ENCODE measurements at regions not wholly inside any gene's neighbourhood (a gene's known extent, or its start where the extent isn't known, plus 50 kb on each side); places are given as distances from the start of the nearest gene placed in this dataset.
"Not testable (repeated sequence)": the region's sequence is repeated elsewhere in the genome, so short reads cannot be mapped to it uniquely, and the experiment has no call there.

DNA sequence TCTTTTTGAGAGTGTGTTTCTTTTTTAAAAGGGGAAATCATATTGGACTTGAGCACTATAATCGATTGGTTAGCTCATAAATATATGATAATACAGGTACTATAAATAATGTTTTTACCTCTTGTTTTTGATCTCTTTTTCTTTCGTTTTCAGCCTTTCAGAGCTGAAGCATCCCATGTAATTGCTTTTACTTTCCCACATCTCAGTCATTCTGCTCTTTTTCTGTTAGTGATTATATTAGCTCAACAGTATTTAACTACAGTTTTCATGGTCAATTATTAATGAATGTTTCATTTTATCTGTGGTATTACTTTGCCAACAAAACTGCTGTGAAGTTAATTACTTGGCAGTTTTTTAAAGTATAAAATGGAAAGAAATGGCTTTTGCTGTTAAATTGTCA lies 811.1 kb downstream of the PRIM2 start:
- H3K9ac ChIP-seq (ENCODE audit: insufficient read depth, low read depth, low read length); ATAC-seq: not testable (repeated sequence)

GRCh38 chr6:58129098-58129497 lies 811.7 kb downstream of the PRIM2 start:
- FAIRE-seq; H3K9ac ChIP-seq (ENCODE audit: insufficient read depth, low read depth, low read length); H3K79me2 ChIP-seq (ENCODE audit: insufficient read depth, low read length); H3K4me1 ChIP-seq (ENCODE audit: insufficient read depth, low read length); H3K27me3 ChIP-seq (ENCODE audit: control insufficient read depth in 1 of 2, insufficient read depth in 2 of 2, low read length in 2 of 2); POLR2A ChIA-PET; H3K9me3 ChIP-seq (ENCODE audit: low read length); DNase-seq (ENCODE audit: low spot score); ATAC-seq; H2AFZ ChIP-seq (ENCODE audit: low read length); H4K20me1 ChIP-seq (ENCODE audit: insufficient read depth, low read length); H3K4me3 ChIP-seq (replicated peaks in 1 of 3; ENCODE audit: insufficient read depth in 1 of 3, low read depth in 2 of 3, low read length in 3 of 3); H3K36me3 ChIP-seq (replicated peaks in 1 of 2; ENCODE audit: control insufficient read depth in 1 of 2, insufficient read depth in 2 of 2, low read length in 2 of 2); CTCF ChIA-PET (ENCODE audit: low intra/inter-chr PET ratio, low total read pairs); BruUV-seq (replicated peaks); H3K4me2 ChIP-seq (ENCODE audit: low read depth, low read length); H3K27ac ChIP-seq (ENCODE audit: extremely low read length, insufficient read depth, low read length); intact Hi-C loops (cut with micrococcal nuclease; ENCODE audit: unreplicated experiment); in situ Hi-C loops (cut with HindIII; ENCODE audit: extremely low pct_ligation_motif_present, low pct_unique_long_range_greater_than_20kb): not testable (repeated sequence)
- WGBS (ENCODE audit: low lambda C conversion rate) = 0% methylated on average over 1 of the region's 1 CpG

More for the DNA sequence above, 811.1 kb downstream of the PRIM2 start:
- H2AFZ ChIP-seq (ENCODE audit: low read length); H3K4me2 ChIP-seq (ENCODE audit: low read depth, low read length); in situ Hi-C loops (cut with HindIII; ENCODE audit: extremely low pct_ligation_motif_present, low pct_unique_long_range_greater_than_20kb); H3K79me2 ChIP-seq (ENCODE audit: insufficient read depth, low read length); intact Hi-C loops (cut with micrococcal nuclease; ENCODE audit: unreplicated experiment); FAIRE-seq; H3K4me1 ChIP-seq (ENCODE audit: insufficient read depth, low read length); H3K36me3 ChIP-seq (replicated peaks in 1 of 2; ENCODE audit: control insufficient read depth in 1 of 2, insufficient read depth in 2 of 2, low read length in 2 of 2); H4K20me1 ChIP-seq (ENCODE audit: insufficient read depth, low read length); CTCF ChIA-PET (ENCODE audit: low intra/inter-chr PET ratio, low total read pairs); H3K9me3 ChIP-seq (ENCODE audit: low read length); BruUV-seq (replicated peaks); H3K27ac ChIP-seq (ENCODE audit: extremely low read length, insufficient read depth, low read length); H3K4me3 ChIP-seq (replicated peaks in 1 of 3; ENCODE audit: insufficient read depth in 1 of 3, low read depth in 2 of 3, low read length in 3 of 3); DNase-seq (ENCODE audit: low spot score); H3K27me3 ChIP-seq (ENCODE audit: control insufficient read depth in 1 of 2, insufficient read depth in 2 of 2, low read length in 2 of 2); POLR2A ChIA-PET: not testable (repeated sequence)
- 0% methylated on average over 2 of the region's 2 CpGs for WGBS (ENCODE audit: low lambda C conversion rate)

- in situ Hi-C loops (cut with HindIII; ENCODE audit: extremely low pct_ligation_motif_present, low pct_unique_long_range_greater_than_20kb) = not testable (repeated sequence)
Observed at GRCh38 chr6:58139746-58140145, 822.3 kb downstream of the PRIM2 start.

GRCh38 chr6:58171025-58171424 lies 853.6 kb downstream of the PRIM2 start:
- BruUV-seq (replicated peaks); H3K36me3 ChIP-seq (replicated peaks in 1 of 2; ENCODE audit: control insufficient read depth in 1 of 2, insufficient read depth in 2 of 2, low read length in 2 of 2); ATAC-seq; H3K4me1 ChIP-seq (ENCODE audit: insufficient read depth, low read length); H3K27ac ChIP-seq (ENCODE audit: extremely low read length, insufficient read depth, low read length); H2AFZ ChIP-seq (ENCODE audit: low read length); POLR2A ChIA-PET; DNase-seq (ENCODE audit: low spot score); CTCF ChIA-PET (ENCODE audit: low intra/inter-chr PET ratio, low total read pairs); in situ Hi-C loops (cut with HindIII; ENCODE audit: extremely low pct_ligation_motif_present, low pct_unique_long_range_greater_than_20kb); H3K9me3 ChIP-seq (ENCODE audit: low read length); H3K4me3 ChIP-seq (replicated peaks in 1 of 3; ENCODE audit: insufficient read depth in 1 of 3, low read depth in 2 of 3, low read length in 3 of 3); H3K79me2 ChIP-seq (ENCODE audit: insufficient read depth, low read length); H4K20me1 ChIP-seq (ENCODE audit: insufficient read depth, low read length); intact Hi-C loops (cut with micrococcal nuclease; ENCODE audit: unreplicated experiment); H3K27me3 ChIP-seq (ENCODE audit: control insufficient read depth in 1 of 2, insufficient read depth in 2 of 2, low read length in 2 of 2); H3K9ac ChIP-seq (ENCODE audit: insufficient read depth, low read depth, low read length); H3K4me2 ChIP-seq (ENCODE audit: low read depth, low read length); FAIRE-seq: not testable (repeated sequence)
- WGBS (ENCODE audit: low lambda C conversion rate) = 0% methylated on average over 1 of the region's 1 CpG

More at GRCh38 chr6:58139746-58140145, 822.3 kb downstream of the PRIM2 start:
- intact Hi-C loops (cut with micrococcal nuclease; ENCODE audit: unreplicated experiment); H4K20me1 ChIP-seq (ENCODE audit: insufficient read depth, low read length); H3K9ac ChIP-seq (ENCODE audit: insufficient read depth, low read depth, low read length); ATAC-seq; DNase-seq (ENCODE audit: low spot score); POLR2A ChIA-PET; H3K79me2 ChIP-seq (ENCODE audit: insufficient read depth, low read length); H3K4me1 ChIP-seq (ENCODE audit: insufficient read depth, low read length); H3K4me3 ChIP-seq (replicated peaks in 1 of 3; ENCODE audit: insufficient read depth in 1 of 3, low read depth in 2 of 3, low read length in 3 of 3); H3K27me3 ChIP-seq (ENCODE audit: control insufficient read depth in 1 of 2, insufficient read depth in 2 of 2, low read length in 2 of 2); H3K27ac ChIP-seq (ENCODE audit: extremely low read length, insufficient read depth, low read length); H3K36me3 ChIP-seq (replicated peaks in 1 of 2; ENCODE audit: control insufficient read depth in 1 of 2, insufficient read depth in 2 of 2, low read length in 2 of 2); H3K4me2 ChIP-seq (ENCODE audit: low read depth, low read length); CTCF ChIA-PET (ENCODE audit: low intra/inter-chr PET ratio, low total read pairs); BruUV-seq (replicated peaks); FAIRE-seq; H2AFZ ChIP-seq (ENCODE audit: low read length): not testable (repeated sequence)
- H3K9me3 ChIP-seq (ENCODE audit: low read length) = peaks cover 18% of the 10 kb centered on the region; the same call in 1 of the 2 replicates
- 31% methylated on average over 2 of the region's 2 CpGs for WGBS (ENCODE audit: low lambda C conversion rate)
- peak; percentile 42 to 59; a peak in 3 of 4 replicates for TF ChIP-seq MAFK (conservative IDR thresholded peaks at IDR 0.05 in 1 of 2, IDR thresholded peaks at IDR 0.05 in 1 of 2; ENCODE audit: low read length in 2 of 2)
- peak; percentile 60 for TF ChIP-seq MAFF (IDR thresholded peaks at IDR 0.05; ENCODE audit: low read depth, low read length)

Data from HepG2 (cell line).